CD4-positive, alpha-beta T cell treated with Interleukin-4 for 4 hours (primary cell): ENCODE measurements at regions not wholly inside any gene's neighbourhood (a gene's known extent, or its start where the extent isn't known, plus 50 kb on each side); places are given as distances from the start of the nearest gene placed in this dataset.

Source experiments
- DNase-seq: peaks from one replicate; pipeline ENCODE4 v3.0.0-alpha.2; 2020

DNA sequence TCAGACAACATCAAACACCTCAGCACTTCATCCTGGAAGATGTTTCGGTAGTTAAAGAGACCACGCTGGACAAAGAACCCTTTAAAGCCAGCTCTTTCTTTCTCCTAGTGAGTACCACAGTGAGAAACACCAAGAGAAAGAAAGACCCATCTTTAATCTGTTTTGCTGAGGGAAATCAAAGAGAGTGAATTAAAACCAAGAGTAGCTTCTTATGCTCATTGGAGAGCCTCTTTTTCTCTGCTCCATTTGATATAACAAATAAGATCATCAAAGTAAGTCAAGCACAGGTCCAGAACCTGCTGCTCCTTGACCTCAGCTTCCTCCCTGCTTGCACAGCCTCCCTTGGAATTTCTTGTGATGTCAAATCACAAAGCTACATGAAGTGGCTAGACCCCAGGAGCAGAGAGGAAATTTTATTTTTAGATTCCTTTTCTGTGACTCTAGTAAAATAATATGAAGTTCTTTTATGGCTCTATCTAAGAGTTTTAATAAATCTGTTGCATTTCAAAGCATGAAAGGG is 436.4 kb downstream of the C3orf38 start:
- DNase-seq: no peak

DNA sequence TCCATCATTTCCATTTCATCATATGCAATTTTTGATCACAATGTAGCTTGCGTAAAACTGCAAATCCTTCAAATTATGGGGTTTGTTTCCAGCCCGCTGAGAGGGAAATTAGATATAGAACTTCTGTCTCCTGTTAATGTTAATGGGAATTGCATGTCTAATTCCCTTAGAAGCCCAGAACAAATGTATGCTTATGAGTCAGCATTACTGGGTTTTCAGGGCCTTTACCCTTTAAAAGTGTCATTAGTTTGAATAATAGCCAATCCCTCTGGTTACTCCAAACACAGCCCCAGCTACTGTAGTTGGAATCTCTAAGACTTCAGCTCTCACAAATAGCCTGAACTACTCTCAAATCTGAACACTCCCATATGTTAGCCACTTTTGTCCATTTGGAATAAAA is 439.4 kb downstream of the C3orf38 start:
- DNase-seq: no peak

DNA sequence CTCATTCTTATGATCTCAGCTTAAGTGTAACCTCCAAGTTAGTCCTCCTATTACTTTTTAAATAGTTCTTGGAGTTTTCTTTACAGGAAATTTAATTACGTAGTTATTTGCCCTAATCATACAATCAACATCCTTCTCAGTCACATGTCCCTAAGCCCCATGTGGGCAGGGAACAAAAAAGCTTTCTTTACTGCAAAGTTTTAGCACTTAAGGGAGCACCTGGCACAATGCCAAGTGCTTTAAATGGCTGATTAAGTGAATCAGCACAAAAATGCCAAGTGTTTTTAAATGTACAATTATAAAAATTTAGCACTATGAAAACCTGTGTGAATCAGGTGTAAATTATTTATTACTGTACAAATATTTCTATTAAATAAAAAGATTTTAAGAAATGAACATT is 445.3 kb downstream of the C3orf38 start:
- no peak for DNase-seq

DNA sequence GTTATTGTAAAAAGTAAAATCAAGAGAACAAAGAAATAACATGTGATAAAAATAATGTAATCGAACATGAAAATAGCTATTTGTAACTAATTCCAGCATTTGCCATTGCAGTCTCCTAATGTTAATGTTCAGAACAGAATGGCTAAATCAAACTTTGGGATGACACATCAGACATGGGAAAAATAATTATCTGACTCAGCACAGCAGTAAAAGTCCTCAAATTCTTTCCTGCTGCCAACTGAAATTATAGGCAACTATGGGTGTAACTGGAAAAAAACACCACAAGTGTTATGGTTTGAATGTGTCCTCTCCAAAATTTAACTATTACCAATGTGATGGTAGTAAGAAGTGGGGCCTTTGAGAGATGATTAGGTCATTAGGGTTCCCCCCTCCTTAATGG is 446.7 kb downstream of the C3orf38 start:
- DNase-seq: no peak

DNA sequence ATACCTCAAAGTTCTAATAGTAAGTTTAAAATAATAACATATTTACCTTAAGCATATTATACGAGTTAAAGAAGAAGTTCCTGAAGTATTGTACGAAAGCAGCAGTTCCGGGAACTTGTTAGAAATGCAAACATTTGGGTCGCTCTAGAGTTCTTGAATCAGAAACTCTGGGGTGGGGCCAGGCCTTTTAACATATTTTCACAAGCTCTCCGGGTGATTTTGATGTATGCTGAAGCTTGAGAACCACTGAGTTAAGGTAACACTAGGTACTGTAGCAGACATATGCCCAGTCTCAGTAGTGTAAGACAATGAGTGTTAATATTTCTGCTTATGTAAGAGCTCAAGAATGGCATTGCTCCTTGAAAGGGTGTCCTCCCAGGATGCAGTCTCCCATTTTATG is 461.1 kb downstream of the C3orf38 start:
- no peak for DNase-seq

DNA sequence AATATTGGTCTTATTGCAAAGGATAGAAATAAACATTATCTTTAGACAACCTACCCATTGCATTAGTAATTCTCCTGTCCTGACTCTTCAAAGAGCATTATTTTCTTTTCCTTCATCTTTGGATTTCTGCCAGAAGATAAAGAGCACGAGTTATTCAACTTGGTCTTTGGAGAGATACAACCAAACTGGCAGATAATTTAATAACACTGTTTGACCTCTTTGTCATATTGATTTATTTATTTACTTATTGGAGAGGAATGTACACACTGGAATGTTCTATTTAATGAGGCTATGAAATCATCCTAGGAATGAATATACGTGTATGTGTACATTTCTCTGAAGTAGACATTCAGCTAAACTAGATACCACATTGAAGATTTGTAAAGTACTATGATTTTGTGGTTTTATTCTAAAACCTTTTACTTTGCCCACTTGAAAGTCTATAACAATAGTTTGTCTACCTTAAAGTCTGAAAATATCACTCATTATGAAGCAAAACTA is 462.1 kb downstream of the C3orf38 start:
- DNase-seq: no peak

DNA sequence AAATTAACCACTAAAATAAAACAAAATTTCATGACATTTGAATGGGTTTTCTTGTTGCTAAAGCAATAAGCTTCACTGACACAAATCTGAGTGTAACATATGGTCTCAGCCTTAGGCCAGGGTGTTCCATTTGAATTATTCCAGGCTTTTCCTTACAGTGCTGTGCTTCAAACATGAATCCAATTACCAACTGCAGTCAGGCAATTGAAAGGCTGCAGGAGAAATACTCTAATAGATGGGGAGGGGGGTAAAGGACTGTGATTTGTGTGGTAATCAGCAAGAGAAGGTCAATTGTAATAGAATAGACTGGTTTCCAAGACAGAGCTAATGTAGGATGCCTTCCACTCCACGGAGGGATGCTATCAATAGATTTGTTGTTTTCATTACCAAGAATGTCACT is 466.7 kb downstream of the C3orf38 start:
- DNase-seq: no peak

DNA sequence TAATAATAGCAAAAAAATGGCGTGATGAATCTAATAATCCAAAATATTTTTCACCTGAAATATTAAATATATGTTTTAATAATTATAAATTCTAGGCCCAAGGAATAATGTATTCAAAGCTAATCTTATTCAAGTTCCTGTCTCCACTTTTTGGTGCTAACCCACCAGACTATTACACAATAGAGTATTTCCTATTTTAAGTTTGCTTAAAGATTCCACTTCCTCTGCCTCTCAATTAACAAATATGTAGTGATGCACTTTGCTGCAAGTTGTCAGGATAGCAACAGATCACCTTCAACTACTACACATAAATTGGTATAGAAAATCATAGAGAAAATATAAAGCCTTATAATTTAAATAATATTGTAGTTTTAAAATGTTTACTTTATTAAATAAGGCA is 467.5 kb downstream of the C3orf38 start:
- no peak for DNase-seq

DNA sequence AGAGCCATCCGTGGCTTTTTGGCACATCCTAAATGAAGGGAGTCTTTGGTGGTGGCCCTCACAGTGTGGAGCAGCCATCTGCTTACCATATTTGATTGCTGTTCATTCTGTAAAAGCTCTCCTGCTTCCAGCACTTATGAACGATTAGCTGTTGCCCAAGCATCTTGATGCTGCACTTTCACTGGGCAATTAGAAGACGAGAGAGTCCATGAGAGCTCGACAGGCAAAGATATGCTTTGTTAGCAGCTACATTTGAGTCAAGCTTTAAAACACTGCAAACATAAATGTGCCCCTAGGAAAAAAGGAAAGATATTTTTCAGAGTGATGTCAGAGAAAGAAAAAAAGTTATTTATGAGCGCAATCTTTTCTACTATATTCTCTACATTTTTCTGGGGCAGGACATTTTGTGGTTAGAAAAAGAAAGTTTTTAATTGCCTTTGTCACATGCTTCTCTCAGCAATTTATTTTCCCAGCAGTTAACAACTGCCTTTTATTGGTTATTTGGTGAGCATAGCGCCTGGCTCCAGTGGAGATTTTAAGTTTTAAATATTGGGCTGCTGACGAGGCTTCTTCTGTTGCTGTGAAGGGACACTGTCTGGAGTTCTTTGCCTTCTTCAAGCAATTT is 468.4 kb downstream of the C3orf38 start:
- no peak for DNase-seq

DNA sequence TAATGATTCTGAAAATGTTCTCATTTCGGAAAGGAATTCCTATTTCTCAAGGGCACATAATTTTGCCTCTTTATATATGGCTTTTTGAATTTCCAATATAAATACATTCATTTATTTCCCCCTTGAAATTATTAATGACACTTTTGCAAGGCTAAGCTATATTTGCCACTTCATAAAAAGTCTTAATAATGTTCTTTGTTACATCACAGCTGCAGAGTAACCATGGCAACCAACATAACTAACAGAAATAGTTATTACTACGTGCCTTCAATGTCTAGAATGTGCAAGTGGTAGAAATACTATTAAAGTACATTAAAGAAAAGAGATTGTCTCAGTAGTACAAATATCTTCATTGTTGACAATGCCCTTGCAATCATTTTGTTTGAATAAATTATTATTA is 471.8 kb downstream of the C3orf38 start:
- DNase-seq: no peak

DNA sequence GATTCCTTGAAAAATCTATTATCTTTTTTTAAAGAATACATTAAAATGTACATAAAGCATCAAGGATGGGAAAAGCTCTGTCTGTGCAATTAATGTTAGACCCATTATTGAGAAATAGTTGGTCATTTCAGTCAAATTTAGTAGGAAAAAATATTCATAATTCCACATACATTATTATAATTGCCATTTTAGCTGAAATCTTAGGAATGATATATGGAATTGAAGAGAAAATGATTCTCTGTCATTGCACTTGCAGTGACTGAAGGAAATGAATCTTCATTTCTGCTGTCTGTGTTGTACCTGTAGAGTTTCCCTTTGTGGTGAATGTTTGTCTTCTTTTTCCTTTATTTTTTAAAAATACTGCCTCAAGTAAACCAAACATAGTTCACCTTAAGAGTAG is 473.9 kb downstream of the C3orf38 start:
- DNase-seq: no peak

DNA sequence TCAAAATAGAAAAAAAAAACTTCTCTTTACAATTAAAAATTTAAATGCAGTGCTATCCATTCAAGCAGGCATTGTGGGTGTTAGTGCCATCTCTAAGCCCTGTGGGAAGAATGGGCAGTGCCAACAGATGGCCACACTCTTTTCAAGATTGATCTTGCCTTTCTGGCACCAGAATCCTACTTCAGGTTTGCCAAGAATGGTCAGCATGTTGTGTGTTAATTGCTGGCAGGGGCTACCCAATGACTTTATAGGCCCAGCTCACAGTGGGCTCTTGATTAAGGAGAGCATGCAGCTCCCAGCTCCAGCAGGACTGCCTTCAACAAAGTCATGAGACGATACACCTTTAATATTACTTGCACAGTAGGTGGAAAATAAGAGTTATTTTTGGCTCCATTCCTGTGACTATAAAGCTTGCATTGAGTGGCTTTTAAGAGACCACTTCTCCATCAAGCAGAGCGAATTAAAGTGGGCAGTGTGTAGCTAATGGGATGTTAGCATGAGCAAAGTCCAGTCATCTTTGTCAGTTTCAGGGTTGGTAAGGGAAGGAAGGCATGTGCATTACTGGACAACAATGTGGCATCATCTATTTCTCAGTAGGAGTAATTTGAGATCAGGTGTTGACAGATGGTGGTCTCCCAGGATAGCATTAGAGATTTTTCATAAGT is 476.8 kb downstream of the C3orf38 start:
- DNase-seq: no peak

DNA sequence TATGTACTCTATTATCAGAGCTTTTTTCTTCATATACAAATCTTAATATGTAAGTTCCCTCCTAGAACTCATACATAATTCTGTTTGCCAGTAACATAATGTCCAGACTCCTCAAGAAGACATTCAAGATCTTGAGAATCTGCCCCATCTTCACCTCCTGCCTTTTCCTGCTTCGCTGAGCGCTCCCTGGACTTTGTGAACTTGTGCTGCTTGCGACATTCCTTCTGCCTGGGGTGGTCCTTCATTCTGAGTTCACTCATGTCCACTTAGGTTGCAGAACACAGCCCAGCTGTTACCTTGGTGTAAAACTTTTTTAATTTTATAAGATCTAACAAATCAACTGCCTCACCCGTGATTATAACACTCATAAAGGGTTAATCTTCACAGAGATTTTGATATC is 478.5 kb upstream of the EPHA3 start:
- DNase-seq: no peak

DNA sequence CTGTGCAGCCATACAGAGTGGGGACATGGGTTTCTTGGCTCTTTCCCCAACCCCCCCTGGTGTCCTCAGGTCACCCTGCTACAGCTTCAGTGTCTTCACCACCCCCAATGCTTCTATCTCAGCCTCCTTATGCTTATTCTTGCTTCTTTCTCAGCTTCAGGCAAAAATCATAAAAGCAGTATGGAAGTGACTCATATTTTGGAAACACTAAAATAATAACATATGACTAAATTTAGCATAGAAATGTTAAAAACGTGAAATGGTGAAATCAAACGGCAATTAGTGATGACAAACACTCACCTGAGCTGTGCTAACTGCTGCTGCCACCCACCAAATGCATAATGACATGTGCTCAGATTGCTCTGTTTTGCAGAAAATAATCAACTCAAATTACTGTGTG is 475.2 kb upstream of the EPHA3 start:
- no peak for DNase-seq

DNA sequence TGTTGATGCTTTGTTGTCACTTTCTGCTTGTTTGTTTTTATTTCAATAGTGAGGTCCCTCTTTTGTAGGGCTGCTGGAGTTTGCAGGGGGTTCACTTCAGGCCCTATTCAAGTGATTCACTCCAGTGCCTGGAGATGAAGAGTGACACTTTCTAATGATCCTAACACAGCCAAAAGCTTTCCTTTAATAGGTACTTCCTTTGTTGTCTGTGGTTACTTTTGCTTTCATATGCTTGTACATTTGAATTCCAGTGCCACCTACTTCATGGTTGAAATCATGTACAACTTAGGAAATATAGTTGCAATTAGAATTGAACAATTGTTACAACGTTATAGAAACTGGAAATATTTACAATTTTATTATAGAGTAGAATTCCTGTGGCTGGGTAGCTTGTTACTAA is 466.8 kb upstream of the EPHA3 start:
- no peak for DNase-seq

DNA sequence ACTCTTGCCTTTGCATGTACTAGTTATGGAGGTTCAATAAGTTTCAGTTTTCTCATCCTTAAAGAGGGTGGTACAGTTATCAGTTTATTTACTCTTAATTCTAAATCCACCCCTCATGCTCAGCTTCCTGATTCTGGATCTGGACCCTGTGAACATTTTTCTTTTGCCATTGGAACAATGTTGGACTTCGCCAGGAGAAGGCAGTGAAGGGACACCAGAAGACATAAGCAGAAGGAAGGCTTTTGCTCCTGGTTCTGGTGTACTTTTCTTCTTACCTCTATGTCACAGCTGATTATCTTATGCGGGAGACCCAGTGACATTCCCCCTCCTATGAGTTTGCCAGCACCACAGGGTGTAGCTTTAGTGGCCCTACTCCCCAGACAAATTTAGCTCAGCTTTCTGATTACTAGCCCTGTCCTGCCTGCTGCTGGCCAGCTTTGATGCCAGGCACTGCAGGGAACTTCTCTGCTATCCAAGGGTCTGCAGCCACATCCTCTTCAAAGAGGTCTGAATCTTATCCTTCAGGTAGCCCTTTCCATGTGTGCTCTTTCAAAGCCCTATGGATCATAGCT is 466.3 kb upstream of the EPHA3 start:
- DNase-seq: no peak

DNA sequence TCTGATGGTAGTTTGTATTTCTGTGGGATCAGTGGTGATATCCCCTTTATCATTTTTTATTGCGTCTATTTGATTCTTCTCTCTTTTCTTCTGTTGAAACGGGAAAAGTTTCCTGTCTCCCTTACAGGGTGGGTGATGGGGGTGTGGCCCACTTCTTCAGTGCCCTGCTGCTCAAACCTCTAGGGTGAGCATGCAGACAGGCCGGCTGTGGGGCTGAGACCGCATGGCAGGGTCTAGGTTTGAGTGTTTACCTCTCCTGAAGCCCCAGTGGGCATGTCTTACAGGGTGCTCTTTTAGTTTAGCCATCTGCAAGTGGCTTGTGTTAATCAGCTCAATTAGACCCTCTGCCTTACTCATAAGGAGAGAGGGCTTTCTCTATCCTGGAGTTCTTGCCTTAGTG is 450.0 kb upstream of the EPHA3 start:
- DNase-seq: no peak

DNA sequence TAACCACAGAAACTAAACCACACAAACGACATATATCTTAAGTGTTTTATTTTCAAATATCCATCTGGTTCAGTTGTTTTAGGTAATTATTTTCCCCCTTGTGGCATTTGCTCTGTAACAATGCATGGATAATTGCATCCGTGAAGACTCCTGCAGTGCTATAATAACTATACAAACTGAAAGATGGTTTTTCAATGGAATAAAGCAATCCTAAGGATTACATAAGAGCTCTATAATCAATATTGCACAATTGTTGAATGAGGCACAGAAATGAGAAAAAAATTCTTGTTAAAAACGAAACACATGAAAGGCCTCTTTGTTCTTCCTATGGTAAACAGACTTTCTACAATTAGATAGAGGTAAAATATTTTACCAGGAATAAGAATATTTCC is 446.0 kb upstream of the EPHA3 start:
- no peak for DNase-seq

DNA sequence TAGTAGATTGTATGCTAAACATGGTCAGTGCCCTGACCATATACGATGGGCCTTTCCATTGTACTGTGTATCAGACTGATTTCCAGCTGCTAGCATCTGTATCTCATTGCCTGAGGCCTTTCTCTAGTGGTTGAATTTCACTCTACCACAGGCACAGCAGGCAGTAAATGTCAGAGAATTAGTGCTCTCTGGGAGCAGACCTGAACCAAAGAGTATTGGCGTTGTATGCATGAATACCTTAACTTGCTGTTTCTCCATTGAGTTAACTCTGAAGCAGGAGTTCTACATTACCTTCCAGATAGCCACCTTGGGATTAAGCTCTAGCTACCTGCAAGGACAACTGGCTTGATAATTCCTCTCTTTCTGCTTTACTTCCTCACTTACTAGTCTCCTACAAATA is 439.2 kb upstream of the EPHA3 start:
- no peak for DNase-seq

DNA sequence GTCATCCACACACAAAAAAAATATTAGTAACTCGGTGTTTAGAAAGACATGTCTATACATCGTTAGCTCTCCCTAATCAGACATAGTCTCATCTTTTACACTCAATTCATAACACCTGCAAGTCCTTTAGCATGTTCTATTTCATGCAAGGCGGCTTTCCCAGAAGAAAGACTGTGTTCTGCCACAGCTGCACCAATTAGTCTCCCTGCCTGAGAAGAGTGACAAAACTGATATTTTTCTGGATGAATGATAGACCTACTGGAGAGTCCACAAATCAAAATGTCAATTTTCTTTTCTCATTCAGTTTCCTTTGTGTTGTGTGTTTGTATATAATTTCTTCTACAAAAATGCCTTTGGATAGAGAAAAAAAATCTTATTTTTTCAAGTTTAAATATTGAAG is 435.8 kb upstream of the EPHA3 start:
- no peak for DNase-seq

DNA sequence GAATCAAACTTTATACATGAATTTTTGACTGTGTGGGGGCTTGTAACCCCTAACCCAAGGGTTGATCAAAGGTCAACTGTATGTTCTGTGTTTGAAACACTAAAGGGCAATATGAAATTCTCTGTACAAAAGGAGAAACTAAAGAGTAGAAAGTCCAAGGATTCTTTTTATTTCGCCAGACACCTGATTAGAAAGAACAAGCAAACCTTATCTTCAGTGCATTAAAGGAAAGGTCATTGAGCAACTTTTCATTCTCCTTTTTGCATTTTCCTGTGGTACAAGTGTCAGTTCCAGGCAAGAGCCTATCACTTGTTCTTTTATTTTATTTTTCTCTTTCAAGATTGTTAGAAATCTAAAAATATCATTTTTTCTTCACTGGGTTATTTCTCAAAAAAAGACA is 430.1 kb upstream of the EPHA3 start:
- DNase-seq: no peak

DNA sequence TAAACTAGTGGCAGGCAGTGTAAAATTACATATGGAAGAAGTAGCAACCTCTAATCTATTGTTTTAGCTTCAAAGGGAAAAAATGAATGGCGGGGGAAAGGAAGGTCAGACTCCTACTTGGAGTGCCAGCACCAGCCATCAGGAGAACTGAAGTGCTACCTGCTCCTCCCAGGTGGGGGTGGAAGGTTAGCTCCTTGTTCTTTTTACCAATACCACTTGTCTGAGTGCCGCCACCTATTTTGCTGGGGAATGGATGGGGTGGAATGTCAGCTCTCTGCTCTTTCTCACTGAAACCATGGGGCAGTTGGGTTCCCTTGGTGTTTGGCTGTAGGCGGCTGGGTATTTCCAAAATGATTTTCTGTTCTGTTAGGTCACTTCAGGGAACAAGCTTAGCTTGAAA is 428.7 kb upstream of the EPHA3 start:
- no peak for DNase-seq

DNA sequence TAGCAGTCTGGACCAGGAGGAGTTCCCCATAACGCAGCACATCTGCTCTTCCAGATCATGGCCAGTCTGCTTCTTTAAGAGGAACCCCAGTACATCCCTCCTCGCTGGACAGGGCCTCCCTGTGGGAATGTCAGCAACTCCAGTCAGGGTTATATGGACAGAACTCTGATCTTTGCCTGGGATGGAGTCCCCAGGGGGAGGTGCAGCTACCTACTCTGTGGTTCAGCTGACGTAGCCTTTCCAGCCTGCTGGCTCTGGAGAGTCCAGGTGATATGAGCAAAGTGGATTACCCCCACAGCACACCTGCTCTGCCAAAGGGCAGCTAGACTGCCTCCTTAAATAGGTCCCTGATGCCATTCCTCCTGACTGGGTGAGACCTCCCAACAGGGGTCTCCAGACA is 417.1 kb upstream of the EPHA3 start:
- no peak for DNase-seq

DNA sequence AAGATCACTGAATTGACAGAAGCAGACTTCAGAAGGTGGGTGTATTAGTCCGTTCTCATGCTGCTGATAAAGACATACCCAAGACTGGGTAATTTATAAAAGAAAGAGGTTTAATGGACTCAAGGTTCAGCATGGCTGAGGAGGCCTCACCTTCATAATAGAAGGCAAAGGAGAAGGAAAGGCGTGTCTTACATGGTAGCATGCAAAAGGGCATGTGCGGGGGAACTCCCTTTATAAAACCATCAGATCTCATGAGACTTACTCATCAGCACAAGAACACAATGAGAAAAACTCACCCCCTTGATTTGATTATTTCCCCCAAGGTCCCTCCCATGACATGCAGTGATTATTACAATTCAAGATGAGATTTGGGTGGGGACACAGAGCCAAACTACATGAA is 416.3 kb upstream of the EPHA3 start:
- no peak for DNase-seq
